OCI-LY3 (cell line): ENCODE measurements at regions not wholly inside any gene's neighbourhood (a gene's known extent, or its start where the extent isn't known, plus 50 kb on each side); places are given as distances from the start of the nearest gene placed in this dataset.

Experiments used
- EZH2phosphoT487 ChIP-seq: fragments of 200-600 bp; shearing (Covaris generic); IDR thresholded peaks from 2 replicates; pipeline ENCODE4 v1.6.1; 2018; ENCODE audit warnings: antibody characterized with exemption, mixed run types, low read depth
- TF ChIP-seq, protein P1 (sequence below): fragments of 200-600, 300-600 bp; sonication (generic); IDR thresholded peaks from 2 replicates; pipeline ENCODE4 v1.5.1; 2014; ENCODE audit warnings: antibody characterized with exemption, low read length, low read depth

DNA sequence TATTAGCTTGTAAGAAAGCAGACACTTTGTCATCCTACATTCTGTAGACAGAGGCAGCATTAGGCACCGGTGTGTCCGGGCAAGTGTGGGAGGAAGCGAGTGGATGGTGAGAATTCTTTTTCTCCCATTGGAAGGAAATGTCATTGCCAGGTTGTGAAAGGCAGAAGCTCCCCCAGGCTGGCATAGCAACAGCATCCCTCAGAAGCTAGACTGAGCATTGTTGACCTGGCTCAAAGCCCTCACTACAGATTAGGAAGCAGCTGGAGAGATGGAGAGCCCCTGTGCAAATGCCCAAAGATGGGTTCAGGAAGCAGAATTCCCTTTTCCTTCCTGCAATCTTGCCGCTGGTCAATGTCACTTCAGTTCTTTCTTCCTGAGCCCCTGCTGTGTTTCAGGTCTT is 1299.3 kb downstream of the TBC1D22A start:
- TF ChIP-seq, protein P1, sequence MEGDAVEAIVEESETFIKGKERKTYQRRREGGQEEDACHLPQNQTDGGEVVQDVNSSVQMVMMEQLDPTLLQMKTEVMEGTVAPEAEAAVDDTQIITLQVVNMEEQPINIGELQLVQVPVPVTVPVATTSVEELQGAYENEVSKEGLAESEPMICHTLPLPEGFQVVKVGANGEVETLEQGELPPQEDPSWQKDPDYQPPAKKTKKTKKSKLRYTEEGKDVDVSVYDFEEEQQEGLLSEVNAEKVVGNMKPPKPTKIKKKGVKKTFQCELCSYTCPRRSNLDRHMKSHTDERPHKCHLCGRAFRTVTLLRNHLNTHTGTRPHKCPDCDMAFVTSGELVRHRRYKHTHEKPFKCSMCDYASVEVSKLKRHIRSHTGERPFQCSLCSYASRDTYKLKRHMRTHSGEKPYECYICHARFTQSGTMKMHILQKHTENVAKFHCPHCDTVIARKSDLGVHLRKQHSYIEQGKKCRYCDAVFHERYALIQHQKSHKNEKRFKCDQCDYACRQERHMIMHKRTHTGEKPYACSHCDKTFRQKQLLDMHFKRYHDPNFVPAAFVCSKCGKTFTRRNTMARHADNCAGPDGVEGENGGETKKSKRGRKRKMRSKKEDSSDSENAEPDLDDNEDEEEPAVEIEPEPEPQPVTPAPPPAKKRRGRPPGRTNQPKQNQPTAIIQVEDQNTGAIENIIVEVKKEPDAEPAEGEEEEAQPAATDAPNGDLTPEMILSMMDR, result no peak
- TF ChIP-seq EZH2phosphoT487, result no peak
